Panc1 (cell line): ENCODE measurements at regions not wholly inside any gene's neighbourhood (a gene's known extent, or its start where the extent isn't known, plus 50 kb on each side); places are given as distances from the start of the nearest gene placed in this dataset.

Experiments used
- CTCF ChIP-seq: fragments of 450-650 bp; IDR thresholded peaks from 2 replicates; pipeline ENCODE4 v1.5.1; 2017; ENCODE audit warnings: mild to moderate bottlenecking
- POLR2AphosphoS5 ChIP-seq: IDR thresholded peaks from 2 replicates; pipeline ENCODE4 v1.6.1; 2012; ENCODE audit warnings: mild to moderate bottlenecking, low read depth, low read length, moderate library complexity
- TCF7L2 ChIP-seq: IDR thresholded peaks from 2 replicates; pipeline ENCODE4 v1.6.1; 2011; ENCODE audit warnings: mild to moderate bottlenecking, low read depth, low read length, inconsistent platforms
- TF ChIP-seq, protein P1 (sequence below), 2 experiments: IDR thresholded peaks; 2 replicates each; pipeline ENCODE4 v1.6.1; 2011 to 2012; ENCODE audit warnings: low read depth in 2 of 2, control low read depth in 1 of 2, low read length in 1 of 2, mild to moderate bottlenecking in 1 of 2, moderate library complexity in 1 of 2; ENCODE audit not compliant: insufficient read depth in 1 of 2

DNA sequence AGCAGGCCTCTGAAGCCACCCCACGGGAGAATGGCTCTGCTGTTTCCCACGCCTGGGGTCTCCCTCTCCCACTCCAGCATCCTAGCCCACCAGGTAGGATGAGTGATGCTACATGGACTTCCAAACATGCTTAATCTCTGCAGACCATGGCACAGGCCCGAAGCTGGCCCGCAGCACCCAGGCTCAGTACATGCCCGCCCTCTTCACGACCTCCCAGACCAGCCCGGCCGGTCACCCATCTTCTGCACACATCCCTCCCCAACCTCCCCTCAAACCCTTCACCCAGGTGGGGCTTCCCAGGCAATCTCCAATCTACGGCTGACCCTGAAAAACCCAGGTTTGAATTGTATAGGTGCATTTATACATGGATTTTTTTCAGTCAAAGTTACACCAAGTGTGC lies 264.0 kb downstream of the TJP1 start:
- TF ChIP-seq CTCF (no peak), POLR2AphosphoS5 (no peak), TCF7L2 (no peak)
- TF ChIP-seq, protein P1, sequence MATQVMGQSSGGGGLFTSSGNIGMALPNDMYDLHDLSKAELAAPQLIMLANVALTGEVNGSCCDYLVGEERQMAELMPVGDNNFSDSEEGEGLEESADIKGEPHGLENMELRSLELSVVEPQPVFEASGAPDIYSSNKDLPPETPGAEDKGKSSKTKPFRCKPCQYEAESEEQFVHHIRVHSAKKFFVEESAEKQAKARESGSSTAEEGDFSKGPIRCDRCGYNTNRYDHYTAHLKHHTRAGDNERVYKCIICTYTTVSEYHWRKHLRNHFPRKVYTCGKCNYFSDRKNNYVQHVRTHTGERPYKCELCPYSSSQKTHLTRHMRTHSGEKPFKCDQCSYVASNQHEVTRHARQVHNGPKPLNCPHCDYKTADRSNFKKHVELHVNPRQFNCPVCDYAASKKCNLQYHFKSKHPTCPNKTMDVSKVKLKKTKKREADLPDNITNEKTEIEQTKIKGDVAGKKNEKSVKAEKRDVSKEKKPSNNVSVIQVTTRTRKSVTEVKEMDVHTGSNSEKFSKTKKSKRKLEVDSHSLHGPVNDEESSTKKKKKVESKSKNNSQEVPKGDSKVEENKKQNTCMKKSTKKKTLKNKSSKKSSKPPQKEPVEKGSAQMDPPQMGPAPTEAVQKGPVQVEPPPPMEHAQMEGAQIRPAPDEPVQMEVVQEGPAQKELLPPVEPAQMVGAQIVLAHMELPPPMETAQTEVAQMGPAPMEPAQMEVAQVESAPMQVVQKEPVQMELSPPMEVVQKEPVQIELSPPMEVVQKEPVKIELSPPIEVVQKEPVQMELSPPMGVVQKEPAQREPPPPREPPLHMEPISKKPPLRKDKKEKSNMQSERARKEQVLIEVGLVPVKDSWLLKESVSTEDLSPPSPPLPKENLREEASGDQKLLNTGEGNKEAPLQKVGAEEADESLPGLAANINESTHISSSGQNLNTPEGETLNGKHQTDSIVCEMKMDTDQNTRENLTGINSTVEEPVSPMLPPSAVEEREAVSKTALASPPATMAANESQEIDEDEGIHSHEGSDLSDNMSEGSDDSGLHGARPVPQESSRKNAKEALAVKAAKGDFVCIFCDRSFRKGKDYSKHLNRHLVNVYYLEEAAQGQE (IDR thresholded peaks at IDR 0.05; ENCODE audit: insufficient read depth in 1 of 2, low read depth in 2 of 2, low read length in 1 of 2), result no peak
